Endothelial cell of umbilical vein (primary cell): ENCODE measurements at regions not wholly inside any gene's neighbourhood (a gene's known extent, or its start where the extent isn't known, plus 50 kb on each side); places are given as distances from the start of the nearest gene placed in this dataset.

Experiments
- BruUV-seq: library from RNA; stranded (reverse); fragments of 400-500 nt; replicated peaks from 2 replicates; lab custom pipeline; 2021; lab: Mats Ljungman, UMichigan
- CTCF ChIA-PET: fragments of 300-600, 350-600 bp; sonication (Branson Sonifier 250); formaldehyde crosslinking; loops from one replicate; lab custom pipeline; 2021; ENCODE audit warnings: antibody characterized with exemption, inconsistent platforms; lab: Charles Lee
- POLR2A ChIA-PET: fragments of 300-600, 350-600 bp; sonication (Branson Sonifier 250); formaldehyde crosslinking; loops from one replicate; lab custom pipeline; 2021; ENCODE audit warnings: antibody characterized with exemption, inconsistent platforms; lab: Charles Lee
- DNase-seq: peaks from one replicate; pipeline ENCODE4 v3.0.0-alpha.2; 2011; ENCODE audit warnings: low read depth, low spot score
- FAIRE-seq: peaks from 2 replicates; lab custom pipeline; 2011; peaks lifted over from hg19 to GRCh38; lab: Jason Lieb, UNC
- H2AFZ ChIP-seq: 2 replicates; pipeline ENCODE4 v1.6.0; 2012; ENCODE audit warnings: low read depth, low read length, control low read depth, inconsistent platforms
- H3K27ac ChIP-seq: 2 replicates; pipeline ENCODE4 v1.5.1; 2011; ENCODE audit warnings: low read depth, mild to moderate bottlenecking, control low read depth, low read length, moderate library complexity; ENCODE audit not compliant: insufficient read depth
- H3K27me3 ChIP-seq, 2 experiments: 2 replicates each; pipeline versions ENCODE4 v1.6.0 to v1.6.1; 2011; ENCODE audit warnings: low read length in 2 of 2, mixed read lengths in 1 of 2; ENCODE audit not compliant: control insufficient read depth in 2 of 2, insufficient read depth in 2 of 2
- H3K36me3 ChIP-seq, 2 experiments: 2 replicates in 1 of 2; 3 replicates in 1 of 2; pipeline ENCODE4 v1.5.1; 2011; ENCODE audit warnings: low read length in 2 of 2, mild to moderate bottlenecking in 1 of 2, moderate library complexity in 1 of 2; ENCODE audit not compliant: control insufficient read depth in 2 of 2, insufficient read depth in 2 of 2; ENCODE audit errors: extremely low read depth in 1 of 2
- H3K4me1 ChIP-seq: 3 replicates; pipeline ENCODE4 v1.5.1; 2011; ENCODE audit warnings: mild to moderate bottlenecking, low read length; ENCODE audit not compliant: control insufficient read depth, insufficient read depth; ENCODE audit errors: extremely low read depth
- H3K4me2 ChIP-seq: 2 replicates; pipeline ENCODE4 v1.6.1; 2011; ENCODE audit warnings: low read length, control low read depth, mixed read lengths; ENCODE audit not compliant: insufficient read depth
- H3K4me3 ChIP-seq, 3 experiments: fragments of 200-600 bp in 1 of 3; sonication (generic), shearing (Covaris generic) in 1 of 3; replicated peaks in 1 of 3; 2 replicates each; pipeline ENCODE4 v1.5.1; 2011 to 2016; ENCODE audit warnings: control low read depth in 3 of 3, low read length in 3 of 3, mild to moderate bottlenecking in 2 of 3, inconsistent platforms in 1 of 3, low read depth in 1 of 3, moderate library complexity in 1 of 3; ENCODE audit not compliant: insufficient read depth in 1 of 3
- H3K79me2 ChIP-seq: 2 replicates; pipeline ENCODE4 v1.6.0; 2012; ENCODE audit warnings: low read length, inconsistent platforms; ENCODE audit not compliant: control insufficient read depth, insufficient read depth
- H3K9ac ChIP-seq: replicated peaks from 2 replicates; pipeline ENCODE3; 2011; ENCODE audit warnings: low read length, control low read depth; ENCODE audit not compliant: insufficient read depth; ENCODE audit errors: extremely low read depth
- H3K9me1 ChIP-seq: replicated peaks from 3 replicates; pipeline ENCODE4 v1.6.0; 2011; ENCODE audit warnings: mild to moderate bottlenecking, low read length; ENCODE audit not compliant: control insufficient read depth, insufficient read depth; ENCODE audit errors: extremely low read depth
- H3K9me3 ChIP-seq: replicated peaks from 2 replicates; pipeline ENCODE4 v1.5.1; 2012; ENCODE audit warnings: low read length, inconsistent platforms; ENCODE audit not compliant: control insufficient read depth, insufficient read depth
- H4K20me1 ChIP-seq: replicated peaks from 2 replicates; pipeline ENCODE3; 2011; ENCODE audit warnings: mild to moderate bottlenecking, low read length; ENCODE audit not compliant: control insufficient read depth, insufficient read depth; ENCODE audit errors: extremely low read depth
- EZH2 ChIP-seq: IDR thresholded peaks from 2 replicates; pipeline ENCODE4 v1.6.1; 2012; ENCODE audit warnings: borderline replicate concordance, low read depth, mild to moderate bottlenecking, moderate library complexity, low read length, inconsistent platforms; ENCODE audit not compliant: severe bottlenecking
- FOS ChIP-seq: IDR thresholded peaks from 2 replicates; pipeline ENCODE4 v1.6.1; 2011; ENCODE audit warnings: mild to moderate bottlenecking, low read length, moderate library complexity, borderline replicate concordance; ENCODE audit not compliant: insufficient read depth
- GATA2 ChIP-seq: IDR thresholded peaks from 2 replicates; pipeline ENCODE4 v1.7.0; 2011; ENCODE audit warnings: low read depth, mild to moderate bottlenecking, moderate library complexity, mixed read lengths, low read length; ENCODE audit not compliant: insufficient read length, insufficient read depth
- JUN ChIP-seq: IDR thresholded peaks from 2 replicates; pipeline ENCODE4 v1.6.1; 2011; ENCODE audit warnings: borderline replicate concordance, low read depth; ENCODE audit not compliant: insufficient read length, insufficient read depth
- MYC ChIP-seq: IDR thresholded peaks from one replicate; pipeline ENCODE4 v1.6.1; 2011; ENCODE audit warnings: mild to moderate bottlenecking, low read depth, low read length
- POLR2A ChIP-seq: IDR thresholded peaks from 2 replicates; pipeline ENCODE4 v1.6.1; 2012; ENCODE audit warnings: low read depth, mild to moderate bottlenecking, control low read depth, low read length
- POLR2AphosphoS5 ChIP-seq: IDR thresholded peaks from 2 replicates; pipeline ENCODE4 v1.6.1; 2012; ENCODE audit warnings: low read depth, mild to moderate bottlenecking, control low read depth, low read length, moderate library complexity; ENCODE audit not compliant: insufficient read depth
- dilution Hi-C: fragments of 300-500 bp; cut with MboI; formaldehyde crosslinking; loops from one replicate; pipeline ENCODE4 v1.15.0; 2019; ENCODE audit warnings: low sequenced_read_pairs; ENCODE audit not compliant: extremely low pct_ligation_motif_present
- intact Hi-C: fragments of 100-400 bp; cut with micrococcal nuclease; formaldehyde crosslinking; loops from one replicate; pipeline ENCODE4 v1.10.0; 2022
- TF ChIP-seq, protein P1 (sequence below): IDR thresholded peaks from 2 replicates; pipeline ENCODE4 v1.6.1; 2011; ENCODE audit not compliant: insufficient read depth, insufficient read length
- TF ChIP-seq, protein P2 (sequence below), 2 donors: IDR thresholded peaks; 1 replicate in 1 of 2; 2 replicates in 1 of 2; pipeline ENCODE4 v1.5.1; 2011; ENCODE audit warnings: low read length in 2 of 2, mild to moderate bottlenecking in 2 of 2, moderate library complexity in 2 of 2, control low read depth in 1 of 2, inconsistent platforms in 1 of 2, low read depth in 1 of 2; ENCODE audit not compliant: insufficient read depth in 1 of 2; ENCODE audit errors: extremely low read depth in 1 of 2

DNA sequence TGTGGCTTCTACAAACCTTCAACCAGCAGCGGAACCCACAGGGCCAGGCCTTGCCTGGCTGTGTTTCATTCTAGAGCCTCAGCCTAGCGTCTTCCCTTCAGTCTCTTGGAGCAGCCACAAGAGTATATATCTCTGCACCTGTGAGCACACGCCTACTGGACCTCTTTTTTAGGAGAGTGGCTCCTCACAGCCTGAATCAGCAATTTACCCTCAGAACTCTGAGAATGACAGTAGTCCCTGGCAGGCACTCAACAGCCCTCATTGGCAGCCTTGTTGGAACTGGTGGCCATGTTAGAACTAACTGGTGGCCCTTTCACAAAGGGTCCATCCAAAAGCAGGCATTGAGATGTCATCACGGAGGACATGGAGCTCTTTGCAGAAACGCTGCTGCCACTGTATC, 138.9 kb downstream of the BCOR start:
- dilution Hi-C loops (no loop called here), intact Hi-C loops (loop anchor here (5.0 kb wide), 1 partner anchor 53 kb away; no protein-coding TSS in a partner anchor)
- H3K9me1 ChIP-seq: no peaks in the 10 kb centered on the region
- H3K79me2 ChIP-seq: no peaks in the 10 kb centered on the region
- H2AFZ ChIP-seq: no peak overlapping the region
- ChIA-PET POLR2A (no interaction called here), CTCF (no interaction called here)
- H3K4me2 ChIP-seq: no peak overlapping the region
- H3K4me3 ChIP-seq: no peak overlapping the region
- no peak for FAIRE-seq
- H3K9ac ChIP-seq: no peak overlapping the region
- H3K4me1 ChIP-seq: peaks cover 7% of the 10 kb centered on the region
- TF ChIP-seq, protein P1, sequence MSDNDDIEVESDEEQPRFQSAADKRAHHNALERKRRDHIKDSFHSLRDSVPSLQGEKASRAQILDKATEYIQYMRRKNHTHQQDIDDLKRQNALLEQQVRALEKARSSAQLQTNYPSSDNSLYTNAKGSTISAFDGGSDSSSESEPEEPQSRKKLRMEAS: no peak
- TF ChIP-seq, protein P2, sequence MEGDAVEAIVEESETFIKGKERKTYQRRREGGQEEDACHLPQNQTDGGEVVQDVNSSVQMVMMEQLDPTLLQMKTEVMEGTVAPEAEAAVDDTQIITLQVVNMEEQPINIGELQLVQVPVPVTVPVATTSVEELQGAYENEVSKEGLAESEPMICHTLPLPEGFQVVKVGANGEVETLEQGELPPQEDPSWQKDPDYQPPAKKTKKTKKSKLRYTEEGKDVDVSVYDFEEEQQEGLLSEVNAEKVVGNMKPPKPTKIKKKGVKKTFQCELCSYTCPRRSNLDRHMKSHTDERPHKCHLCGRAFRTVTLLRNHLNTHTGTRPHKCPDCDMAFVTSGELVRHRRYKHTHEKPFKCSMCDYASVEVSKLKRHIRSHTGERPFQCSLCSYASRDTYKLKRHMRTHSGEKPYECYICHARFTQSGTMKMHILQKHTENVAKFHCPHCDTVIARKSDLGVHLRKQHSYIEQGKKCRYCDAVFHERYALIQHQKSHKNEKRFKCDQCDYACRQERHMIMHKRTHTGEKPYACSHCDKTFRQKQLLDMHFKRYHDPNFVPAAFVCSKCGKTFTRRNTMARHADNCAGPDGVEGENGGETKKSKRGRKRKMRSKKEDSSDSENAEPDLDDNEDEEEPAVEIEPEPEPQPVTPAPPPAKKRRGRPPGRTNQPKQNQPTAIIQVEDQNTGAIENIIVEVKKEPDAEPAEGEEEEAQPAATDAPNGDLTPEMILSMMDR (IDR thresholded peaks at IDR 0.05; ENCODE audit: extremely low read depth in 1 of 2, insufficient read depth in 1 of 2, low read depth in 1 of 2, low read length in 2 of 2): no peak
- TF ChIP-seq POLR2AphosphoS5: no peak
- TF ChIP-seq FOS: no peak
- TF ChIP-seq GATA2: no peak
- TF ChIP-seq EZH2: no peak
- no peak for TF ChIP-seq MYC
- TF ChIP-seq JUN: no peak
- TF ChIP-seq POLR2A: no peak
- H3K27ac ChIP-seq: no peak overlapping the region
- H3K9me3 ChIP-seq: no peaks in the 10 kb centered on the region
- no TSS peak for BruUV-seq
- no peak for DNase-seq
- no peaks in the 10 kb centered on the region for H3K27me3 ChIP-seq
- H3K36me3 ChIP-seq: no peaks in the 10 kb centered on the region
- H4K20me1 ChIP-seq: no peaks in the 10 kb centered on the region
